ENCODE measurements at regions not wholly inside any gene's neighbourhood (a gene's known extent, or its start where the extent isn't known, plus 50 kb on each side); places are given as distances from the start of the nearest gene placed in this dataset.

DNA sequence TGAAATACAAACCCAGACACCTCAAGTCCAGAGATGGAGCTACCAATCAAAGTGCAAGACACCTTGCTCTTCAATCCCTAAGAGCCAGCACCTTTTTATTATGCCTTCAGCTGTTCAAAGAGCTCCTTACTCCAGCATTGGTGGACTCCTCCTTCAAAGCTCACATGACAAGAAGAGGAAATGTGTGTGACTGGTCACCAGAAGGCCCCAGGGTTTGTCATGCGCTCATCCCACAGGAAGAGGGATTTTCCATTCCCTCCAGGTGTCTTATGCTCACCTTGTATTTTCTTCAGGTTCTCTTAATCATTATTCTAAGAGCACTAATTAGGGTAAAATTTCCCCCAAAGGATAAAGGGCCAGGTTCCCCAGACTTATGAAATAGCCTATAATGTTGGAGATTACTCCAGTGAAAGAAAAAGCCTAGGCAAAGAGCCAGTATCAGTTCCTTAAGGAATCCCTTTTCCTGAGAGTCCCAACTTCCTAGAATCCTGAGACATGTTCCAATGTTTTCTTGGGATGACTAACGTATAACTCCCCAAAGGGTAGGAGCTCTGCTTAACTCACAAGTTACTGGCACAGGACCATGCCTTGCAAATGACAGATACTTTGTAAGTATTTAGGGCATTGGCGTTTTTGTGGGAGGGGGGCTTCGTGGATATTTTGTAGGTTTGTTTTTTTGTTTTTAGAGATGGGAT is 56.9 kb upstream of the SOX9 start:
- TF ChIP-seq POLR2AphosphoS5 (IDR thresholded peaks at IDR 0.05; ENCODE audit: low read depth, low read length) (no peak), TAF1 (IDR thresholded peaks at IDR 0.05; ENCODE audit: low read depth, low read length) (no peak), SPI1 (IDR thresholded peaks at IDR 0.05; ENCODE audit: low read depth, low read length) (no peak), POU2F2 (IDR thresholded peaks at IDR 0.05; ENCODE audit: low read depth, low read length) (no peak), POLR2A (IDR thresholded peaks at IDR 0.05; ENCODE audit: low read depth, low read length) (no peak), PAX5 (IDR thresholded peaks at IDR 0.05; ENCODE audit: insufficient read depth, low read length, severe bottlenecking) (no peak)
